Ovary (tissue), 7 donors: ENCODE measurements at regions not wholly inside any gene's neighbourhood (a gene's known extent, or its start where the extent isn't known, plus 50 kb on each side); places are given as distances from the start of the nearest gene placed in this dataset.

Experiments used
- DNase-seq, 5 donors: peaks; one replicate each; pipeline ENCODE4 v3.0.0-alpha.2; 2019 to 2020
- H3K27ac ChIP-seq, 2 donors: fragments of 200-600 bp; one replicate each; pipeline versions ENCODE4 v1.5.1 to v1.8.0; 2019 to 2022
- H3K27me3 ChIP-seq: fragments of 200-600 bp; one replicate; pipeline ENCODE4 v1.8.0; 2022
- H3K36me3 ChIP-seq: fragments of 200-600 bp; sonication (generic); one replicate; pipeline ENCODE4 v1.5.1; 2019
- H3K4me1 ChIP-seq: one replicate; pipeline ENCODE4 v1.8.1; 2013; ENCODE audit warnings: mild to moderate bottlenecking, moderate library complexity; ENCODE audit not compliant: insufficient read depth
- H3K4me3 ChIP-seq: fragments of 200-600 bp; sonication (generic); one replicate; pipeline ENCODE4 v1.5.1; 2017
- H3K9me3 ChIP-seq, 2 donors: fragments of 200-600 bp in 1 of 2; sonication (generic) in 1 of 2; one replicate each; pipeline versions ENCODE4 v1.5.1 to v1.8.1; 2013 to 2019; ENCODE audit warnings: mild to moderate bottlenecking in 1 of 2, moderate library complexity in 1 of 2
- EP300 ChIP-seq: sonication (generic); formaldehyde crosslinking; IDR thresholded peaks from one replicate; pipeline ENCODE4 v1.6.1; 2017; ENCODE audit warnings: antibody characterized with exemption
- POLR2A ChIP-seq: fragments of 450-650 bp; IDR thresholded peaks from one replicate; pipeline ENCODE4 v1.6.1; 2017; ENCODE audit warnings: antibody characterized with exemption, mild to moderate bottlenecking, moderate library complexity
- WGBS, 3 donors: extraction: QIAGEN DNeasy Blood & Tissue Kit in 1 of 3; methylation state at CpG; one replicate each; pipeline versions ENCODE4 v1.1.5 to v1.1.7; 2013 to 2017; 5-methylcytosine and 5-hydroxymethylcytosine counted together
- intact Hi-C, 4 donors: fragments of 100-400 bp; cut with DNase I; formaldehyde crosslinking; loops; one replicate each; pipeline versions ENCODE4 v1.11.0 to v1.15.1; 2022 to 2023
- TF ChIP-seq, protein P1 (sequence below), 3 donors: fragments of 450-650 bp in 2 of 3; fragments of 200-600 bp in 1 of 3; IDR thresholded peaks; one replicate each; pipeline versions ENCODE4 v1.5.1 to v1.8.0; 2016 to 2022; ENCODE audit warnings: antibody characterized with exemption in 3 of 3, mild to moderate bottlenecking in 1 of 3
- donor health status: DM: no; HTN: no; CAD: no; lungs with moderate emphysema.
- donor health status: DM: no; HTN: no; CAD: no.
- donor health status: Bipolar disorder and iron deficiency.
- donor health status: DM: no; HTN: no; CAD: no.
- donor health status: DM: yes; HTN: yes; CAD: no.

DNA sequence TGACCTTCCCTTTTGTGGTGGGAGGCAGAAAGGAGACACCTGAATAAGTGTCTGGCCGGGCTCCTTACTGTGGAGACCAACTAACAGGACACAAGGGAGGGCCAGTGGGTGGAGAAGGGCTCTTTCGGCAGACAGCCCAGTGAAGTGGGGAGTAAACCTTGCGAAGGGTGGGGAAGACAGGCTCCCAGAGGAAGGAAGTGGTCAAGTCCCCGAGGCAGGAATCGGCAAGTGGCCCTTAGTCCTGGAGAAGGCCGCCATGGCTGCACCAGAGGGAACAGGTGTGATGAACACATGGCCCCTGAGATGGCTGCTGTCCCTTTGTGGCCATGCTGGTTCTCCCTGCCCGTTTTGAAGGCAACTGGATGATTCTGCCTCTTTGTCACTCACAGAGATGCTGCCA lies 187.2 kb upstream of the IGFBP3 start:
- DNase-seq, result no peak
- Histone ChIP-seq H3K4me3 (no peak overlapping the region), H3K9me3 (no peaks in the 10 kb centered on the region), H3K27me3 (peaks cover 2% of the 10 kb centered on the region), H3K36me3 (no peaks in the 10 kb centered on the region), H3K27ac (no peak overlapping the region), H3K4me1 (no peaks in the 10 kb centered on the region)
- intact Hi-C loops, result no loop called here
- TF ChIP-seq EP300, result no peak
- TF ChIP-seq, protein P1, sequence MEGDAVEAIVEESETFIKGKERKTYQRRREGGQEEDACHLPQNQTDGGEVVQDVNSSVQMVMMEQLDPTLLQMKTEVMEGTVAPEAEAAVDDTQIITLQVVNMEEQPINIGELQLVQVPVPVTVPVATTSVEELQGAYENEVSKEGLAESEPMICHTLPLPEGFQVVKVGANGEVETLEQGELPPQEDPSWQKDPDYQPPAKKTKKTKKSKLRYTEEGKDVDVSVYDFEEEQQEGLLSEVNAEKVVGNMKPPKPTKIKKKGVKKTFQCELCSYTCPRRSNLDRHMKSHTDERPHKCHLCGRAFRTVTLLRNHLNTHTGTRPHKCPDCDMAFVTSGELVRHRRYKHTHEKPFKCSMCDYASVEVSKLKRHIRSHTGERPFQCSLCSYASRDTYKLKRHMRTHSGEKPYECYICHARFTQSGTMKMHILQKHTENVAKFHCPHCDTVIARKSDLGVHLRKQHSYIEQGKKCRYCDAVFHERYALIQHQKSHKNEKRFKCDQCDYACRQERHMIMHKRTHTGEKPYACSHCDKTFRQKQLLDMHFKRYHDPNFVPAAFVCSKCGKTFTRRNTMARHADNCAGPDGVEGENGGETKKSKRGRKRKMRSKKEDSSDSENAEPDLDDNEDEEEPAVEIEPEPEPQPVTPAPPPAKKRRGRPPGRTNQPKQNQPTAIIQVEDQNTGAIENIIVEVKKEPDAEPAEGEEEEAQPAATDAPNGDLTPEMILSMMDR (IDR thresholded peaks at IDR 0.05), result no peak
- no peak for TF ChIP-seq POLR2A
- WGBS, 3 donors, result 85 to 93% (median 91%) methylated on average over 7 of the region's 7 CpGs

DNA sequence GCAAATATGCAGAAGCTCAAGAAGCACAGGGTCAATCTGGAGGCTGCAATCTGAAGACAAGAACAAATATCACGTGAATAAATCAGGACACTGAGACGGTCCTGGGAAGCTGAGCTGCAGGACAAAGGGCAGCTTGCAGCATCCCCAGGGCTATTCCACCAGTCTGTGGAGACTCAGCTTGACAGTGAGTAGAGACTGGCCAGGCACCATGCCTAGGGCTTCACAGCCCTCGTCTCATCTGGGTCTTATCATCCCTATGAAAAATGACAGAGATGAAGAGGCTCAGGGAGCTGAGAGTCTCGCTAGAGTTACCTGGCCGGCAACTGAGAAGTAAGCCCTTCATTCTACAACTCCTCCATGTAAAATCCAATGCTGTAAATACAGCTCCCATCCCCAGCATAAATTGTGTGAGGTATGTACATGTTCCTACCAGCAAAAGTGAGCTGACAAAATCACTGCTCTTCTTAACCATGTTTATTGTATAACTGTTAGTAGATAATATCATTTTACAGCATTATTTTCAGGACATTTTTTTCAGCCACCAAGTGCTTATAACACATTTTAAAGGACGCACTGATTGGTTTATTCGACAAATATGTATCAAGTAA lies 186.6 kb upstream of the IGFBP3 start:
- Histone ChIP-seq H3K4me3 (no peak overlapping the region), H3K9me3 (no peaks in the 10 kb centered on the region), H3K27me3 (peaks cover 2% of the 10 kb centered on the region), H3K36me3 (no peaks in the 10 kb centered on the region), H3K27ac (no peak overlapping the region), H3K4me1 (no peaks in the 10 kb centered on the region)
- 85 to 91% (median 87%) methylated on average over 7 of the region's 7 CpGs for WGBS, 3 donors
- TF ChIP-seq POLR2A (no peak), EP300 (no peak)
- TF ChIP-seq, protein P1 (IDR thresholded peaks at IDR 0.05), result no peak
- DNase-seq, result no peak
- intact Hi-C loops, result no loop called here

DNA sequence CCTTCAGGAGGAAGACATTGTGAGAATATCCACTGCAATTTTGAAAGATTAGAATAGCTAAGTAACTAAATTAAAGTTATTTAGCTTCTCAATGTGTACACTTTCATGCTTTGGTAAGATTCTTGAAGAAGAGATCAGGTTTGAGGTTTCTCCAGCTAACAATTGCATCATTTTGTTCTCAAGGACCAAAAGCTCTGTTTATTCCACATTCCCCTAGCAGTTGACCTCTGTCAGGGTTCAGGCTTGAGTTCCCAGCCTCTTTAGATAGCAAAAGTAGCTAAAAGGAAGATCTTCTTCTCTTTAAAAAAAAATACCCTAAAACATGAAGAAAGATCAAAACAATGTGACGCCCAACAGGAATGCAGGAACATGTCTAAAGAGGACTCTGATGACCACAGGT lies 179.4 kb upstream of the IGFBP3 start:
- H3K36me3 ChIP-seq, result no peaks in the 10 kb centered on the region
- no peaks in the 10 kb centered on the region for H3K9me3 ChIP-seq
- no peak overlapping the region for H3K4me3 ChIP-seq
- no peak for DNase-seq
- H3K27me3 ChIP-seq, result peaks cover 2% of the 10 kb centered on the region
- H3K4me1 ChIP-seq, result no peaks in the 10 kb centered on the region
- 91 to 95% (median 92%) methylated on average over 1 of the region's 1 CpG for WGBS, 3 donors
- intact Hi-C loops, result no loop called here
- H3K27ac ChIP-seq, result no peak overlapping the region
- TF ChIP-seq, protein P1 (IDR thresholded peaks at IDR 0.05), result no peak
- TF ChIP-seq POLR2A (no peak), EP300 (no peak)

DNA sequence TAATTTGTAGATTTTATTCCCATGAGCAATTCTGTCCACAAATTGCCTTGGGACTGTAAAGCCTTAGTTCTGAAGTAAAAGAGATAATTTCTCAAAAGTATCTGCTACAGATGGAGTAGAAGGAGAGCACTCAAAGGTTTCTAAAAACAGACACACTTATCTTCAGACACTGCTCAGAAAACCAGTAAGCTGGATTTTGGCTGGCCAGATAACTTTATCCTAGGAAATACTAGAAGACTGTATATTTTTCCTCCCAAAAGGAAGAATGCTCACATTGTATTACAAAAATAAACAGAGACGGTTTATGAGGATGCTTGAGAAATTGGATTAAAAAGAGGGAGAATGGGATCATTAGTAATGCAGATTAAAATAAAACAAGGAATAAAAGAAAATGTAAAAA lies 178.0 kb upstream of the IGFBP3 start:
- Histone ChIP-seq H3K36me3 (no peaks in the 10 kb centered on the region), H3K27ac (no peak overlapping the region), H3K4me3 (no peak overlapping the region), H3K27me3 (peaks cover 2% of the 10 kb centered on the region), H3K9me3 (no peaks in the 10 kb centered on the region), H3K4me1 (no peaks in the 10 kb centered on the region)
- intact Hi-C loops, result no loop called here
- no peak for DNase-seq
- 5 to 26% (median 12%) methylated on average over 1 of the region's 1 CpG for WGBS, 3 donors
- no peak for TF ChIP-seq POLR2A
- TF ChIP-seq, protein P1 (IDR thresholded peaks at IDR 0.05), result no peak
